GM19099 (cell line): ENCODE measurements at regions not wholly inside any gene's neighbourhood (a gene's known extent, or its start where the extent isn't known, plus 50 kb on each side); places are given as distances from the start of the nearest gene placed in this dataset.

ENCODE experiments used
- POLR2A ChIP-seq: IDR thresholded peaks from 3 replicates; pipeline ENCODE4 v1.6.1; 2011; ENCODE audit warnings: low read depth; ENCODE audit not compliant: insufficient read length; ENCODE audit errors: extremely low read depth

- TF ChIP-seq POLR2A: no peak
Measured at GRCh38 chr9:90057361-90057760, 452.5 kb downstream of the GADD45G start.

GRCh38 chr9:90058182-90058763 lies 453.5 kb downstream of the GADD45G start:
- no peak for TF ChIP-seq POLR2A

DNA sequence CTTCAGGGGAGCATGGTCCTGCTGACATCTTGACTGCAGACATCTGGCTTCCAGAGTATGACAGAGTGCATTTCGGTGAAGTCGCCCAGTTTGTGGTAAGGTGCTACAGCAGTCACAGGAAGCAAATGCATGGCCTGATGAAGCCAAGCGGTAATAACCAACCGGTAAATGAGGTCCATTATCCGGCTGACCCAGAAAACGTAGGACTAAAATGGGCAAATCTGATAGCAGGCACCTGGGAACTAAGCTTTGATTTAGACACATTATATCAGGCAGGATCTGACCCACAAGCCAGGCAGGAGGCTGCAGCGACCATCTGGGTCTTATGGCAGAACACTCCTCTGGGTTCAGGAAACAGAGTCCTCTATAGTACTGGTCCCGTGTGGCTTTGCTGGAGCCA lies 454.6 kb downstream of the GADD45G start:
- TF ChIP-seq POLR2A: no peak

GRCh38 chr9:90060256-90060655 lies 455.4 kb downstream of the GADD45G start:
- no peak for TF ChIP-seq POLR2A

DNA sequence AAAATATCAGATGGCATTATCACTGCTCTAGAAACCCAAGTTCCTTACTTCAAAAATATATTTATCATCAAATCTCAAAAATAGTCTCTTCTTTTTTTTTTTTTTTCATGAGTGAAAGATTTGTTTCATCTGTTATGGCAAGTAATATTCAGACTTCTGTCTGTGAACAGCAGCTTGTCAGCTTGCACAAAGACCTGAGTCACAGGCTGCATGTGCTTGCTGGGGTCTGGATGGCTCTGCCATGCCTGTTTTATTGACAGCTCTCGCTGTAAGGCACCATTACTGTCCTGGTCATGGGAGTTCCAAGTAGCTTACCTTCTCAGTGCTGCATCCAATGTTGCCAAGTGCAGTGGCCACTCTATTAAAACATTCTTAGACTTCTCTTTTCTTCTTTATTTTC lies 456.4 kb downstream of the GADD45G start:
- no peak for TF ChIP-seq POLR2A

DNA sequence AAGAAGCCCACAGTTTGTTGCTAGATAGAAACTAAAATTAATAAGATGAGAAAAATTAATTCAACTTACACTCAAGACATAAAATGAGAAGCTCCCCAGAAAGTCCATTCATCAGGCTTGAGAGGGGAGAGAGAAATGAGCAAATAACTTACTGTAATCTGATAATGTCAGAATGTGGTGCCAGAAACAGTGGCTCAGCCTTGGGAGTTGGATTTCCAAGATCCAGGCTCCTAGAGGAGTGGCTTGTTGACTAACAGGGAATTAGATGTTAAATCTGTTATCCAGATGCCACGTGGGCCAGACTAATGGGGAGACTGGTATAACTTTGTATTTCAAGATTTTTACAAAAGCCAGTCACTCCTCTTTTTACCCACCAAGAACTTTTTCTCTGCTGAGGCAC lies 458.2 kb downstream of the GADD45G start:
- TF ChIP-seq POLR2A: no peak

DNA sequence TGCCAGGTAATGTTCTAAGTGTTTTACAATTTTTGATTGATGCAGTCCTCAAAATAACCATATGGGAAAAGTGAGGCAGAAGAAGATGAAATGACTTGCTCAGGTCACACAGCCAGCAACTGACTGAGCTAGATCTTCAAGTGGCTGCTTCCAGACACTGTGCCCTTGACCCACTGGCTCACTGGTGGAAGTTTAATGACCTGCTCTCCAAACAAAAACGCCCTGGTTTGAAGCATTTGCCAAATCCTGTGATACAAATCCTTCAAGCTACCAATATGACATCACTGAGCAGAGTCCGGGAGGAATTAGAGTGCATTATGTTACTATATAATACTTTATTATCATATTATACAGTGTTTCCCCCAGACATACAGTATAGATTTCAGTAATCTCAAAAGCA lies 459.4 kb downstream of the GADD45G start:
- TF ChIP-seq POLR2A: no peak

DNA sequence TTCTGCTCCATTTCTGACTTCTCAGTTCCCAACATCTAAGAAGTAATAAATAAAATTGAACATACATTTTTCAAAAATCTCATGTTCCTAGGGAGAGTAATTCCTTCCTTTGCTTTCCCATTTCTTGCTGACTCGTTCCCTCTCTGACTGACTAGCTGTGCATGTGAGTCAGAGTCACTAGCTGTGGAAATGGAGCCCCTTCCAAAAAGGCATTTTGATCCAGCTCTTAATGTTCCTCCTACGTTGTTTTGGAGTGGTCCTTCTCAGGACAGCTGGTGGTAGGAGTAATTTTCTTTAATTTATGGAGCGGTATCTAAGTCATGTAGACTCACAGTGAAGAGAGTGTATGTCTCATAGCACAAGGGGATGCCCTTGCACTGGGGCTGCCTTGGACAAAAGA lies 460.2 kb downstream of the GADD45G start:
- TF ChIP-seq POLR2A: no peak

GRCh38 chr9:90065851-90066250 lies 461.0 kb downstream of the GADD45G start:
- no peak for TF ChIP-seq POLR2A

DNA sequence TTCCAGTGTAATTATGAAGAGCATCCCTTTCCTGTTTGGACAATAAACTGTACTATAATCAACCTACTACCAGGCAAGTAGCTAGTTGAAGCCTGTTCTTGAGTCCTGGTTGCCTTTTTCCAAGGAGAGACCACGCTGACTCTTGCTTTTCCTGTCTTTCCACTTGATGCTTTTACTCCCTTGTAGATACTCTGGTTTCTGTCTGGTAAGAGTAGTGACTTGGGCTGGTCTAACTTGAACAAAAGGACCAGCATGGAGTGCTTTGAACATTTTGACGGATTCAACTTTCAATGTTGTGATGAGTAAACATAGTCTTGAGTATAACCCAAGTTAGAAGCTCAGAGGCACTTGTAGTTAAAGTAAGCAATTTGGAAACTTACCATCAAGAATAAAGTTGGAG lies 464.3 kb downstream of the GADD45G start:
- no peak for TF ChIP-seq POLR2A

DNA sequence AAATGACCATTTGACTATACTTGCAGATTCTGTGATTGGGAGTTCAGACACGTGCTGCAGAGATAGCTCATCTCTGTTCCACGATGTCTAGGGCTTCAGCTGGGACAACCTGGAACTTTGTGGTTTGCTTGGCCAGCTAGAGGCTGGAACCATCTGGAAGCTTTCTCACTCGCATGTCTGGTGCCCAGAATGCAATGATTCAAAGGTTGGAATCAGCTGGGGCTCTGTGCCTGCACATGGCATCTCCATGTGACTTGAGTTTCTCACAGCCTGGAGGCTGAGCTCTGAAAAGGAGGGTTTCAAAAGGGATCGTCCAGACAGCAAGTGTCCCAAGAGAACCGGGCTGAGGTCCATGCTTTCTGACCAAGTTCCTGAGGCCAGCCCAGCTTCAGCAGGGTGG lies 465.2 kb downstream of the GADD45G start:
- no peak for TF ChIP-seq POLR2A

DNA sequence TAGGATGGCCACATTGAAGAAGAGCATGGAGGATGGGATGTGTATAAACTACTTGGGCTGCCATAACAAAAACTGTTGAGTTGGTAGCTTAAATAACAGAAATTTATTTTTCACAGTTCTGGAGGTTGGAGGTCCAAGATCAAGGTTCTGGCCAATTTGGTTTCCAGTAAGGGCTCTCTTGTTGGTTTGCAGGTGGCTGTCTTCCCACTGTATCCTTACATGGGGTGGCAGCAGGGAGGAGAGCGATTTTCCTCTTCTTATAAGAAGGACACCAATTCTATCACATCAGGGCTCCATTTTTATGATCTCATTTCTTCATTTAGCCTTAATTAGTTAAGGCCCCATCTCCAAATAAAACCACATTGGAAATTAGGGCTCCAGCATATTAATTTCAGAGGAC lies 465.7 kb downstream of the GADD45G start:
- TF ChIP-seq POLR2A: no peak

- TF ChIP-seq POLR2A: no peak
Measured at GRCh38 chr9:90070931-90071660, 466.3 kb downstream of the GADD45G start.

GRCh38 chr9:90073186-90073945 lies 468.6 kb downstream of the GADD45G start:
- TF ChIP-seq POLR2A: no peak

GRCh38 chr9:90074316-90074962 lies 469.6 kb downstream of the GADD45G start:
- TF ChIP-seq POLR2A: no peak
